A204.1 (cell line): ENCODE measurements at regions not wholly inside any gene's neighbourhood (a gene's known extent, or its start where the extent isn't known, plus 50 kb on each side); places are given as distances from the start of the nearest gene placed in this dataset.
"Not testable (repeated sequence)": the region's sequence is repeated elsewhere in the genome, so short reads cannot be mapped to it uniquely, and the experiment has no call there.

Experiments used
- FAIRE-seq: peaks from 2 replicates; lab custom pipeline; 2012; peaks lifted over from hg19 to GRCh38; lab: Jason Lieb, UNC

DNA sequence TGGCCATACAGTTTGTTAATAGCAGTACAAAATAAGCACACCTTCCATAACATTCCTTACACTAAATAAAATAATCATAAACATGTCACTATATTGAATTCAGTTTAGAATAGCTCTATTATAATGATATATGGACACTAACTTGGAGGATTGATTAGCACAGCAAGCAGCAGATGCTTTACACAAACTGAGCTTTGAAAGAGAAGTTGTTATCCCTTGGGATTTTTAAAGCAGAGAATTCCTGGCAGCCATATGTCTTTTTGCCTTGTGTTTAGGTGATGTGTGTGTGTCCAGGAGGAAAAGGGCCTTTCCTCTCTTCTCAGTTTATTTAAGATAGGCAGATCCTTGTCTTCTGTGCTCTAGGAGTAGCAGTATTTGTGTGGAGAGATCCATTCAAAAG, 232.2 kb upstream of the GRIN3A start:
- FAIRE-seq, result no peak

DNA sequence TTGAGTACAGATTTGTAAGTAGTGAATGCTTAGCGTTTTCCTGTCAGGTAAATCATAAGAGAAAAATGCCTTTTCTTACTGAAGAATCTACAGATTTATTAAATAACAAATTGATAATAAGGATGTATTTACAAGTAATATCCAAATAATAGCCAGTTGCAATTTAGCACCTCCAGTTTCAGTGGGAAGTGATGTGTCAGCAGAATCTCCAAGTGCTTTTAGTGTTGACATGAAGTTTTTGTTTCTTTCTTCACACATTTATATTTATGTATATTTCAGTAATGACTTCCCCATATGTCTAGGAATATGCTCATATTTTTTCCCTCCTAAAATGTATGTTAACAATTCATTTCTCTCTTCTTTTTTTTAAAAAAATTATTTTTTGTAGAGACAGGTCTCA, 229.9 kb upstream of the GRIN3A start:
- no peak for FAIRE-seq

DNA sequence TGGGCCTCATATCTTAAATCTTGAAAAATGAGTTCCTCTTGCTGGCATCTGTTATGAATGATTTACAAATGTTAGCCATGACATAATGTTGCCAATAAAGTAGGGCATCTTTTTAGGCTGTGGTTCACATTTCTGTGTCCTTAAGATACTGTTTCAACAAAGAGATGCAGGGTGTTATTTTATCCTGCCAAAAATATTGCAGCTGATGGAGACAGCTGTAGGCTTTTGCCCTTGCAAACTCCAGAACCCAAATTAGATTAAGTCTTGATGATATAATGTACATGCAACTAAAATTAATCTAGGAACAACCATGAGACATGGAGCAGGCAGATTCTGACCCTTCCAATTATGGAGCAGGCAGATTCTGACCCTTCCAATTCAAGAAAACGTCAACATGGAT, 228.2 kb upstream of the GRIN3A start:
- FAIRE-seq, result no peak

DNA sequence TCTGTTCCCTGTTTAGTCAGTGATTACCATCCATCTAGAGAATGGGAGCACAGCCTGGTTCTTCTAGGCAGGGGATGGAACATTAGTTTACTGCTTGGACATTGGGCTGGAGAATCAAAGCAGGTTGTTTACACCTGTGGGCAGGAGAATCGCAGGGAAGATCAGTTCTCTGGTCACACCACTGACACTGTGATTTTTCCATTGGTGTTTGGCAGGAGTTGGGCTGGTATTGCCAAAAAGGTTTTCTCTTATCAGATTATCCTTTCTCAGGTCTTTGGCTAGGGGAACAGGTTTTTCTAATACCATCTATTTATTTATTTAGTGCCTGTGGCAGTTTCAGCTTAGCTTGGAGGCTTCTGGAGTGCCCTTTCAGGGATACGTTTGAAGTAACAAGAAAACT, 219.3 kb upstream of the GRIN3A start:
- no peak for FAIRE-seq

DNA sequence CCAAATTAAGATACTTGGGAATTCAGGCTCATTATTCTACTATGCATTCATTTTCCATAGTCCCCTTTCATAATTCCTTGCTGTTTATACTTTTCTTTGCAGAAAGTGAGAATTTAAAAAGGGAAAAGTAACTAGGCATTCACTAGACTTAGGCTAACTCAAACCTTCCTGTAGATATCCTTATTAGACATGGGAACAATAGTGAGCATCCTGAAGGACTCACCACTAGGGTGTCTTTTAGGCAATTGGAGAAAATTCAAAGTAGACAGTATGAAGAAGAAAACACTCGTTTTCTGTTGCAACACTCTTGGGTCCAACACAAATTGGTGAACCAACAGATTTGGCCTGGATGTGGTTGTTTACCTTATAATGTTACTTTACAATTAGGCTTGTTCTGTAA, 213.2 kb upstream of the GRIN3A start:
- FAIRE-seq, result no peak

DNA sequence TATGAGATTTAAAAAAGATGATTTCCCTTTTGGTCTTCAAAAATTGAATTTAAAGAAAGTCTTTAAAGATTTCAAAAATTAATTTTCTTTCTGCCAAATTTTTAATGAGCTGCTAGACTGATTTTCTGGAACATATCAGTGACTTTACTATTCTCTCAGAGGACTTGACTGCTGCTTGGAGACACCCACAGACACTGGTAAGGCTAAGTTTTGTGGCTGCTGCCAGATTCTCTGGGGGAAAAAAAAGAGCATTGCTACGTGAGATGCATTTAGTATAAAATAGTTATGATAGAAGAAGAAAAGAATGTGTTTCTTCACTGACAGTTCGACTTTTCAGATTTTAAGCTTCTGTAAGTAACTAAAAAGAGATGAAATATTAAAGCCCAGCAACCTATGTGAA, 193.3 kb upstream of the GRIN3A start:
- no peak for FAIRE-seq

DNA sequence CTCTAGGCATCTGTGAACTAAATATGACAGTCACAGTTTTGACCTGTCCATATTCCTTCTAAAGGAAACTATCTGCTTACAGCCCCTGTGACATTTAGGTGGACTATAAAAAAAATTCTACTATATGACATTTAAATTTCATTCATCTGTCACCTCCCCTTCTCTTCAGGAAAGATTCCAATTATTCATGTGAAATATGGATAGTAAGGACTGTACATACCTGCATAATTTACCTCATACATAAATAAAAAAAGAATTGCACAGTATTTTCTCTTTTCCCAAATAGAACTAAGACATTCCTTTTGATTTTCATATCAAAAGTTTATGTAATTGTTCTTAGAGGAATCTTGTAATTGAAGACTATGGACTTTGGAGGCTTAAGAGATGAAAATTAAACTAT, 192.3 kb upstream of the GRIN3A start:
- FAIRE-seq, result no peak

DNA sequence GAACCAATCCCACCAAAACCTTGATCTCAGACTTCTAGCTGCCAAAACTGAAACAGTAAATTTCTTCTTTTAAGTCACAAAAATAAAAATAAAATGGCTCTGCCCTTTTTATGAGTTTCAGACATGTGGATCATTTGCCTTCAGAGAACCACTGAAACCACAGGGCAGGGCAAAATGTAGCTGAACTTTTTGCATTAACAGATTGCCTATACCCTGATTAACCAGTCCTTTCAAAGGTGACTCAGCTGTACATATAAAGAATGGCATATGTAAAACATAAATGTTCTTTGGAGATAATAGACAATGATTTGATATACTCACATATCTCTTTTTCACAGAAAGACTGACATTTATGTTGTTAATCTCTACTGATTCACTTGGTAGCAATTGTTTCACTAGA, 187.1 kb upstream of the GRIN3A start:
- no peak for FAIRE-seq

DNA sequence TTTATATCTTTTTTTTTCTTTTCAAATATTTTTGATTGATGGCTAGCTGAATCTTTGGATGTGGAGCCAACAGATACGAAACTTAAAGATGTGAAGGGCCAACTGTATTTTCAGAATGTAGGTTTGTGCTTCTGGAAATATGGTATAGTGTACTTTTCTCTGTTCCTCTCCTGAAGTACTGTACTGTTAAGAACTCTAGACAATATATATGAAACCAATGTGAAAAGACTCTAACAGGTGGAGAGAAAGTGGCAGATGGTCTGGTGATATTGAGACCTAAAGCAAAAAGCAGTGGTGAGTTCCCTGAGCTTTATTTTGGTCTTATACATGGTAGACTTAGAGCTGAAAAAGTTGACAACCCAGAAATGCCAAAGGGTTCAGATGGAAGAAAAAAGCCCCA, 185.0 kb upstream of the GRIN3A start:
- no peak for FAIRE-seq

DNA sequence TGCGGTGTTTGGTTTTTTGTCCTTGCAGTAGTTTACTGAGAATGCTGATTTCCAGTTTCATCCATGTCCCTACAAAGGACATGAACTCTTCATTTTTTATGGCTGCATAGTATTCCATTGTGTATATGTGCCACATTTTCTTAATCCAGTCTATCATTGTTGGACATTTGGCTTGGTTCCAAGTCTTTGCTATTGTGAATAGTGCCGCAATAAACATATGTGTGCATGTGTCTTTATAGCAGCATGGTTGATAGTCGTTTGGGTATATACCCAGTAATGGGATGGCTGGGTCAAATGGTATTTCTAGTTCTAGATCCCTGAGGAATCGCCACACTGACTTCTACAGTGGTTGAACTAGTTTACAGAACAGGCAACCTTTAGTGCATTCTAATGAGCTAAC, 178.5 kb upstream of the GRIN3A start:
- FAIRE-seq, result not testable (repeated sequence)

DNA sequence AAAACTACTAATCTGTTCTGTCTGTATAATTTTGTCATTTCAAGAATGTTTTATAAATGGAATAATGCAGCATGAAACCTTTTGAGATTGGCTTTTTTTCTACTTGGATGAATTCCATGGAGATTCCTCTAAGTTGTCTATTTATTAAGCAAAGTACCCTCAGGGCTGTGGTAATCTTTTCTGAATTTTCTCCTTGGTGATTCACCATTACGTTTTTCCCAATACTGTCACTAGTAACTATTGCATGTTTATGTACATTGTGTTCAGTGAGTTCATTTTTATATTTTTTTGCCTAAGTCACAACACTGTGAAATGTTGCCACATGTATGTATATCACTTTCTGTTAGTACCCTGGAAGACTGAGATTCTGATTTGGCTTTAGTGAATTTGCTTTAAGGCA, 177.0 kb upstream of the GRIN3A start:
- no peak for FAIRE-seq

DNA sequence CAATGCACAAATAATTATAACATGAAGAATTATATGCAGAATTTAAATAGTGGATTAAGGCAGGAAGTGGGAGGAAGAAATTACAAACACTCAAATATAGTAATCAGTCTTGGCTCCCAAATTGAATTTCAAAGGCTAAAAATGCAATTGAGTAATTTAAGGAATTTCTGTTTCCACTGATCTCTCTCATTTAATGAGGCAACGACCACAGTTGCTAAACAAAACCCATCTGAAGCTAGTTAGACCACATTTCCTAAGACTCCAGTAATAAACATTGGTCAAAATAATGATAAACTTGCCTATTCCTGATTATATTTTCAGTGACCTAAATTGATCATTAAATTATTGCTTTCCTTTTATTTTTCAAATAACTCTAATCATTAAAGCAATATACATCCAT, 174.3 kb upstream of the GRIN3A start:
- no peak for FAIRE-seq

DNA sequence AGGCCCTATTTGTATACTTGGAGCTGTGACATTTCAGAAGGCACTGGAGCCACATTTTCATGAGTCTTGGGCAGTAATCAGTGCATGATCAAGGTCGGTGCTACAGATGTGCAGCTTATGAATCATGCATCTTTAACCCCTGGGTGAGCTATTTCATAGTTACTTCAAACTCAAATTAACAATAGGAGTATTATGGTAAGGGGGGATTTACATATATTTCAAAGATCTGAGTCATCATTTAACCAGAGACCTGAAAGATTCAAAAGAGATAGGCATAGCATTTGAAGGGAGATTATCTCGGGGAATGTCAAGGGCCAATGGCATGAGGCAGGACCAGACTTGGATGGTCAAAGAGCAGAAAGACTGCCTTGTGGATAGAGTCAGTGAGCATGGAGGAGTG, 169.0 kb upstream of the GRIN3A start:
- no peak for FAIRE-seq

DNA sequence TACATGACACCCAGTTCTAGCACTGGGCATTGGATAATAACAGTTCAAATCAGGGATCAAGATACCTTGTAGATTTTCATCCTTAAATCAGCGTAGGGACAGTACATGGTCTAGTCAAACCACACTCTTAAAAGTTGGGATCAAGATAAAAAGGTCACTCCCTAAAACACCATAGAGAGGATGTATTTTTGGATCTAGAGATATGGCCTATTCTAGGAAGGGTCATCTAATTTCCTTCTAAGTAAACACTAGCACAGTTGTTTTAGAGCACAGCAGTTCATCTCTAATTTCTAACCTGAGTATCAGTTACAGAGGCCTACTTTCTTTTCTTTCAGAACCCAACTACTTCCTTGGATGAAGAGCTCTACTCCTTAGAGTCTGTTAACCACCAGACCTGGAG, 166.4 kb upstream of the GRIN3A start:
- FAIRE-seq, result no peak

DNA sequence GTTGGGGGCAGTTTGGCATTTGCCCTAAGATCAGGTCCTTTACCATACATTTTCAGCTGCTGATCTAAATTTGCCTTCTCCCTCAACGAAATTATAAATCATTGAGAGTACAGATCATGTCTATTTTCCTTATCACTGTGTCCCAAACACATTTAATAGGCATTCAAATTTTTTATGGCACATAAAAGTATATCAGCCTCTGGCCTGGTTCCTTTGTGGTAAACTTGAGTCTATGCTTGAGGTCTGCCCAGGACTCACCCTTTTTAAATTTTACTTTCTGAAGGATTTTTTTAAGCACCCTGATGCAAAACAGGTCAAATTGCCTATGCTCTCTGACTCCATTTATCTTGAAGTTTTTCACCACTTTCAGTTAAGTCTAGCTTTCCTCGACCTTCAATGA, 163.6 kb upstream of the GRIN3A start:
- FAIRE-seq, result no peak

DNA sequence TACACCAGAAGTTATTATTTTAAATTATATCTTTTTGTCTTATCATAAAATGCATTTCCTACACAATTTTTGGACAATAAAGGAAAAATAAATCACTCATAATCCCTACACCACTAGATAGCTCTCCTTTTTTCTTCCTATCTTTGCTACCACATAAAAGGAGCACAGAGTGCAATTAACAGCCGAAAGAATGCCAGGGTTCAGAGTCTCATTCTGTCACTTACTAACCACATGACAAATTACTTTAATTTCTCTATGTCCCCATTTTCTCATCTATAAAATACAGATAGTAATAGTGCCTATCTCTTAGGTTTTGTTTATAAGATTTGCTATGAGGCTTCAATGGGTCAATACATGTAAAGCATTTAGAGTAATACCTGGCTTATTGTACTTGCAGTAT, 158.7 kb upstream of the GRIN3A start:
- no peak for FAIRE-seq

DNA sequence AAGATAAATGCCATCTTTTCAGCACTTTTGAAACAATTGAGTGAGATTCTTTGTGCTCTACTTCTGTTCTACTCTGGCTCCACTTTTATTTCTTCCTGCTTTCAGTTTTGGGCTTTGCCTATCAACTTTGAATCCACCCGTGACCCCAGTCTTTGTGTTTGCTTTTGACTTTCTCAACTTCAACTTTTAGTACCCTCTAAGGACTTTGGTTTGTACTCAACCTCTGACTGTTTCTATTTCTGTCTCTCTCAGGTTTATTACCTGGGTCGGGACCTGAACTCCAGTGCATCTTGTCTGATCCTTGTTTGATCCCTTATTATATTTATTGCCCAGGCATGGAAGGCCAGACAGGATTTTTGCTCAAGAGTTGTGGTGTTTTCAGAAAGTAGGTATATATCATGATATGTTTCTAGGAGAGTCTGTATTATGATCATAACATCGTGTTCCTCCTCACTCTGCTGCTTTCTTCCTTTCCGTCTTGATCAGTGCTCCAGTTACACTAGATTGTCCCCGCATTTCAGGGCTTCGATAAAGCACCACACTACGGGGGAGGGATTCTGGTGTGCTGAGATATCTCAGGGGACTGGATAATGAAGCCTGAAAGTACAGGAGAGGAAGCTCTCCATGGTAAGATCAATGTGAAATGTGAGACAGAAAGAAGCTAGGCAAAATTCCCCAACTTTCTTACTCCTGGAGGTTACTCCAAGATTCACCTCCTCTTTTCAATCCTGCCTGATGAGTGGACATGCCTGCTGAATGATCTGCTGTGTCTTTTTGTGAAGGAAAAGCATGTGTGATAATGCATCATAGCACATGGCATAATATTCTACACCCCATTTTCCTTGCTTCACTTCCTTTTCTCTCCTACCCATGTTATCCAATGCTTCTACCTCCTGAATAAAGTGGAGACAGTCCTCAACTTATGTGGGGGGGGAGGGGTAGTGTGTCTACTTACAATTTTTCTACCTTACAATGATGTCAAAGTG, 155.5 kb upstream of the GRIN3A start:
- no peak for FAIRE-seq

DNA sequence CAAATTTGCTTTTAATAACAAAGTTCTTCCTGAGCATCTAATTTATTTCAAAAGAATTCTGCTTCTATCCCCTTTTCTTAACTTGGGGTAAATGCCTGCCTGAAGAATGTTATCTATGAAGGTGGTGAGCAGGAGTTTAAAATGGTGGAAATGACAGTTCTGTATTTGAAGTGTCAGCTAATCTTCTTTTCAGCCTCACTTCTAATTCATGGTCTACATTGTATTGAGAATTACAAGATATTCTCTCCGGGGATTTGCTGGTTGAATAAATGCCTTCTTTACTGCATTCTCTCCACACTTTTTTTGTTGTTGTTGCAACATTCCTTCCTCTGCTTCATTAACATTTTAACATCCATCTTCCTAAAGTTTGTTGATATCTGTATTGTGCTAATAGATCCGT, 143.1 kb upstream of the GRIN3A start:
- FAIRE-seq, result no peak

DNA sequence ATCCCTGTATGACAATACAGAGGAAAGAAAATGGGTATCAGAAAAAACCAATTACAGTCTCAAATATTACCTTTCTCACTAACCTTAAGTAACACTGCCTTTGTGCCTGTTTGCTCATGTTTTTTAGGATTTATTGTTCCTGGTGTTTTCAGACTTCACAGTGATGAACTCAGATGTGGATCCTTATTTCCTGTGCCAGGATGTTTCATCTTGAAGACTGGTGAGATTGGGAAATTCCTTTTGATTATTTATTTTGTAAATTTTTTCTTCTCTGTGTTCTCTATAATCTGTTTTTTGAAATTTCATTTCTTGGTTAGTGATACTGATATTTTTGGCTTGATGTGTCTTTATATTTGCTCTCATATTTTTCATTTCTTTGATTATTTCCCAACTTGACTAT, 142.4 kb upstream of the GRIN3A start:
- no peak for FAIRE-seq

DNA sequence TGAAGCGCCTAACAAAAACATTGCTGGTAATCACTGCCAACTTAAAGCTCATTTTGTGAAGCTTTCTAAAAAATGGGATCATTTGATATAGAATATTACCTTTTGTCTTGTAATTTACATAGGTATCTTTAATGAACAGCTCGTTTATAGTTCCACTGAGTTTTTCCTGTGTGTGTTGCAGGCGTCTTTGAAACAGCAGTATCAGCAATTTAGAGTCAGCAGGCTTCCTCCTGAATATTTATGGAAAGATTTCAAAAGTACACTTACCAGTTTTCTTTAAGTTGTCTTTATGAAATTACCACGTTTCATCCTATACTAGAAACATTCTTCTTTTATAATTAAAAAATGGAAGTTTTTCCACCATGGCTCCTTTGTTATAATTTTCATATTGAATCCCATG, 140.3 kb upstream of the GRIN3A start:
- no peak for FAIRE-seq

DNA sequence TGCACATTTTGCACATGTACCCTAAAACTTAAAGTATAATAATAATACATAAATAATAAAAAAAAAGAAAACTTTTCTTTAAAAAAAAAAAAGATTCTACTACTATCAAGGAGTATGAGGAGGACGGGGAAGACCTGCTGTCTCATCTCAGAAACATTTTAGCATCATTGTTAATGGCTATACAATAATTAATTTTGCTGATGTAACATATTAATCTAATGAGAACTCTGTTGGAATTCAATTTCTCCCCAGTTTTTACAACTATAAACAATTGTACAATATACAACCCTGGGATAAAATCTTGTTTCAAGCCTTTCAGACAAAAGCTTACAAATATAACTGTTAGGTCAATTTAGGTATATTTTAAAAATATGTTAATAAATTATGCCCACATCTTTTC, 139.0 kb upstream of the GRIN3A start:
- FAIRE-seq, result no peak

DNA sequence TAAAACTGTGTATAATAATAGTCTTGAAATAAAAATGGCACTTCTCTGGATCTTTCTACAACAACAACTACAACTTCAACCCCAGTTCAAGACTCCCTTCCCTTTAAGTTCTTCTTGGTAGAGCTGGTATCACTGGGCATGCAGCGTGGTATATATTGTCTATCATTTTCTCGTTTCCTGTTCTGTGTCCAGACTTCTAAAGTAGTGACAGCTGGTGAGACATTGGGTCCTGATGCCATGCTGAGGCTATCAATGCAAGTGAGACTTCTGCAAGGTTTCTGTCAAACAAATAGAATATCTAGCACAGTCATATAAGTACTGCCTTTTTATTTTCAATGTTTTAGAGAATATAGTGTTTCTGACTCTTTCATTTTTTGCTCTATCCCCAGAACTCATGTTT, 123.0 kb upstream of the GRIN3A start:
- FAIRE-seq, result no peak

DNA sequence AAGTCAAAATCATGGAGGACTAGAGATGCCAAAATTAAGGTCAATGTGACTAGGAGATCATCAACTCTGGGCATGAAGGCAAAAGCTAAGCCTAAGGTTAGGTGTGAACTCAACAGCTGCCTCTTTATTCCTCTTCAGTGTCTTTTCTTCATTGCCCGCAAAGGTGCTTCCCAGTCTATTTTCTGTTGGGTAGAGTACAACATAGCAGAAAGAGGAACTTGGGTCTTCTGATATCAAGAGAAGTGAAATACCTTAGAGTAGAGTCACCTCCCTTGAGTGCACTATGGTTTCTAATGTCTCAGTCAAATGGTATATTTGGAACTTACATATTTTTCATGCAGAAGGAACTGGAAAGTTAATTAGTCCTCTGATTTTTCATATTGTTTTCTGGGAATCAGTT, 122.5 kb upstream of the GRIN3A start:
- FAIRE-seq, result no peak

DNA sequence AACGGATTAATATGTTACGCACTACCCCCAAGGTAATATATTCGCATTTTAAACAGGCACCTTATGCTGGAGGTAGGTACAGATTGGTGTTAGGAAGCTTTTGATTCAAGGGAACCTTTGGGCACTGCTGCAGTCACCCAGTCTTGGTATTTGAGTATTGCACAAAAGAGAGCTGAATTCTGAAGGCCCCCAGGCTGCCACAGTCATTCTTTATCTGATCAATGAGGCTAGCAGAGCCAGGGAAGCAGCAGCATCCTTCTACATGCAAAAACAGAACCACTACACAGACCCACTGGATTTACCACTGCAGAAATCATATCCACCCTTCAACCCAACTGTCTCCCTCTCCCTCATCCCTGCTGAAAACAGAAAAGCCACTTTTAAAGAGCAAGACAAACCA, 121.2 kb upstream of the GRIN3A start:
- no peak for FAIRE-seq

DNA sequence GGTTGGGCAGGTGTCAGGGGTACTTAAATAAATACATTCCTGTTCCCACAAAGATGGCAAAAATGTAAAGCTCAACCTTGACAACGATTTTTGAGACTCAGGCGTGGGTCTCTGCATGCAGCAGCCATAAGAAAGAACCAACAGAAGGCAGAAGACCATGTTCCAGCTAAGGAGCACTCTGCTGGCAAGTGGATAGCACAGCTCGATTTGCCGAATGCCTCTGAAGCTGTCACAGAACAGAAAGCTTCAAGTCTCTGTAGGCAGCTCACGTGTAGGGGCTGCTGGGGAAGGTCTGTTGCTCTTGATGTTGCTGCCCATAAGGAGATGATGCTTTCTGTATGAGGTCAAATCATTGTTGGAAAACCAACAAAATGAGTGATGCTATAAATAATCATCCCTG, 119.6 kb upstream of the GRIN3A start:
- FAIRE-seq, result no peak
